GM23338 (cell line): ENCODE measurements at regions not wholly inside any gene's neighbourhood (a gene's known extent, or its start where the extent isn't known, plus 50 kb on each side); places are given as distances from the start of the nearest gene placed in this dataset.

Source experiments
- CREB1 ChIP-seq: fragments of 250-450 bp; sonication (Bioruptor Pico); IDR thresholded peaks from 2 replicates; pipeline ENCODE4 v1.5.0; 2020; ENCODE audit warnings: low read depth, mild to moderate bottlenecking, moderate library complexity
- ETS1 ChIP-seq: IDR thresholded peaks from 2 replicates; pipeline ENCODE4 v1.6.1; 2016; ENCODE audit warnings: antibody characterized with exemption
- EZH2 ChIP-seq: fragments of 200-600 bp; sonication (generic); IDR thresholded peaks from one replicate; pipeline ENCODE4 v1.8.0; 2017; ENCODE audit warnings: antibody characterized with exemption, mild to moderate bottlenecking, low read depth; ENCODE audit not compliant: unreplicated experiment
- EZH2phosphoT487 ChIP-seq: fragments of 200-600 bp; sonication (generic); IDR thresholded peaks from one replicate; pipeline ENCODE4 v1.8.1; 2018; ENCODE audit warnings: antibody characterized with exemption; ENCODE audit not compliant: unreplicated experiment
- JUNB ChIP-seq: IDR thresholded peaks from one replicate; pipeline ENCODE4 v1.6.1; 2016; ENCODE audit warnings: antibody characterized with exemption; ENCODE audit not compliant: unreplicated experiment
- NANOG ChIP-seq: IDR thresholded peaks from 2 replicates; pipeline ENCODE4 v1.6.1; 2016; ENCODE audit warnings: antibody characterized with exemption, borderline replicate concordance
- POLR2AphosphoS5 ChIP-seq: IDR thresholded peaks from 2 replicates; pipeline ENCODE4 v1.6.1; 2016; ENCODE audit warnings: antibody characterized with exemption, low read depth
- ZNF114 ChIP-seq: fragments of 250-450 bp; sonication (Bioruptor Pico); IDR thresholded peaks from 2 replicates; pipeline ENCODE4 v1.5.0; 2020; ENCODE audit warnings: mild to moderate bottlenecking, moderate library complexity
- ZNF331 ChIP-seq: fragments of 250-450 bp; sonication (Bioruptor Pico); IDR thresholded peaks from 2 replicates; pipeline ENCODE4 v1.5.0; 2020; ENCODE audit warnings: low read depth, mild to moderate bottlenecking, moderate library complexity
- TF ChIP-seq, protein P1 (sequence below), 2 experiments: fragments of 200-600 bp in 1 of 2; sonication (generic) in 1 of 2; conservative IDR thresholded peaks; 2 replicates each; pipeline versions ENCODE4 v1.5.1 to v1.6.1; 2016 to 2017; ENCODE audit warnings: antibody characterized with exemption in 2 of 2, low read depth in 2 of 2, mild to moderate bottlenecking in 2 of 2, moderate library complexity in 1 of 2
- TF ChIP-seq, protein P2 (sequence below): IDR thresholded peaks from one replicate; pipeline ENCODE4 v1.6.1; 2018; ENCODE audit warnings: antibody characterized with exemption; ENCODE audit not compliant: unreplicated experiment

GRCh38 chr4:188942606-188943005, 803.4 kb downstream of the TRIML1 start:
- TF ChIP-seq, protein P1, sequence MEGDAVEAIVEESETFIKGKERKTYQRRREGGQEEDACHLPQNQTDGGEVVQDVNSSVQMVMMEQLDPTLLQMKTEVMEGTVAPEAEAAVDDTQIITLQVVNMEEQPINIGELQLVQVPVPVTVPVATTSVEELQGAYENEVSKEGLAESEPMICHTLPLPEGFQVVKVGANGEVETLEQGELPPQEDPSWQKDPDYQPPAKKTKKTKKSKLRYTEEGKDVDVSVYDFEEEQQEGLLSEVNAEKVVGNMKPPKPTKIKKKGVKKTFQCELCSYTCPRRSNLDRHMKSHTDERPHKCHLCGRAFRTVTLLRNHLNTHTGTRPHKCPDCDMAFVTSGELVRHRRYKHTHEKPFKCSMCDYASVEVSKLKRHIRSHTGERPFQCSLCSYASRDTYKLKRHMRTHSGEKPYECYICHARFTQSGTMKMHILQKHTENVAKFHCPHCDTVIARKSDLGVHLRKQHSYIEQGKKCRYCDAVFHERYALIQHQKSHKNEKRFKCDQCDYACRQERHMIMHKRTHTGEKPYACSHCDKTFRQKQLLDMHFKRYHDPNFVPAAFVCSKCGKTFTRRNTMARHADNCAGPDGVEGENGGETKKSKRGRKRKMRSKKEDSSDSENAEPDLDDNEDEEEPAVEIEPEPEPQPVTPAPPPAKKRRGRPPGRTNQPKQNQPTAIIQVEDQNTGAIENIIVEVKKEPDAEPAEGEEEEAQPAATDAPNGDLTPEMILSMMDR (conservative IDR thresholded peaks at IDR 0.05; ENCODE audit: low read depth in 2 of 2): no peak
- TF ChIP-seq POLR2AphosphoS5: no peak
- TF ChIP-seq EZH2: no peak
- TF ChIP-seq, protein P2, sequence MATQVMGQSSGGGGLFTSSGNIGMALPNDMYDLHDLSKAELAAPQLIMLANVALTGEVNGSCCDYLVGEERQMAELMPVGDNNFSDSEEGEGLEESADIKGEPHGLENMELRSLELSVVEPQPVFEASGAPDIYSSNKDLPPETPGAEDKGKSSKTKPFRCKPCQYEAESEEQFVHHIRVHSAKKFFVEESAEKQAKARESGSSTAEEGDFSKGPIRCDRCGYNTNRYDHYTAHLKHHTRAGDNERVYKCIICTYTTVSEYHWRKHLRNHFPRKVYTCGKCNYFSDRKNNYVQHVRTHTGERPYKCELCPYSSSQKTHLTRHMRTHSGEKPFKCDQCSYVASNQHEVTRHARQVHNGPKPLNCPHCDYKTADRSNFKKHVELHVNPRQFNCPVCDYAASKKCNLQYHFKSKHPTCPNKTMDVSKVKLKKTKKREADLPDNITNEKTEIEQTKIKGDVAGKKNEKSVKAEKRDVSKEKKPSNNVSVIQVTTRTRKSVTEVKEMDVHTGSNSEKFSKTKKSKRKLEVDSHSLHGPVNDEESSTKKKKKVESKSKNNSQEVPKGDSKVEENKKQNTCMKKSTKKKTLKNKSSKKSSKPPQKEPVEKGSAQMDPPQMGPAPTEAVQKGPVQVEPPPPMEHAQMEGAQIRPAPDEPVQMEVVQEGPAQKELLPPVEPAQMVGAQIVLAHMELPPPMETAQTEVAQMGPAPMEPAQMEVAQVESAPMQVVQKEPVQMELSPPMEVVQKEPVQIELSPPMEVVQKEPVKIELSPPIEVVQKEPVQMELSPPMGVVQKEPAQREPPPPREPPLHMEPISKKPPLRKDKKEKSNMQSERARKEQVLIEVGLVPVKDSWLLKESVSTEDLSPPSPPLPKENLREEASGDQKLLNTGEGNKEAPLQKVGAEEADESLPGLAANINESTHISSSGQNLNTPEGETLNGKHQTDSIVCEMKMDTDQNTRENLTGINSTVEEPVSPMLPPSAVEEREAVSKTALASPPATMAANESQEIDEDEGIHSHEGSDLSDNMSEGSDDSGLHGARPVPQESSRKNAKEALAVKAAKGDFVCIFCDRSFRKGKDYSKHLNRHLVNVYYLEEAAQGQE: no peak
- no peak for TF ChIP-seq NANOG
- no peak for TF ChIP-seq ZNF331 (CRISPR knock-in tag)
- no peak for TF ChIP-seq ZNF114 (CRISPR knock-in tag)
- TF ChIP-seq CREB1: no peak
- no peak for TF ChIP-seq EZH2phosphoT487
- TF ChIP-seq JUNB: no peak
- no peak for TF ChIP-seq ETS1
